HEK293T (cell line): ENCODE measurements at regions not wholly inside any gene's neighbourhood (a gene's known extent, or its start where the extent isn't known, plus 50 kb on each side); places are given as distances from the start of the nearest gene placed in this dataset.
"Not testable (repeated sequence)": the region's sequence is repeated elsewhere in the genome, so short reads cannot be mapped to it uniquely, and the experiment has no call there.

Source experiments
- CTCF ChIA-PET: fragments of 350-600 bp; formaldehyde crosslinking; extraction: SDS; loops from one replicate; lab custom pipeline; 2021; ENCODE audit warnings: antibody characterized with exemption, inconsistent platforms; lab: Yijun Ruan, JAX
- POLR2A ChIA-PET: fragments of 350-600 bp; formaldehyde crosslinking; extraction: SDS; loops from one replicate; lab custom pipeline; 2020; ENCODE audit warnings: antibody characterized with exemption, inconsistent platforms; lab: Yijun Ruan, JAX
- DNase-seq: peaks from one replicate; pipeline ENCODE4 v3.0.0; 2012; ENCODE audit warnings: mixed read lengths; ENCODE audit errors: extremely low spot score
- FOXA1 ChIP-seq: fragments of 450-650 bp; IDR thresholded peaks from 2 replicates; pipeline ENCODE4 v1.6.1; 2016; ENCODE audit warnings: mild to moderate bottlenecking
- LEF1 ChIP-seq: fragments of 450-650 bp; IDR thresholded peaks from 2 replicates; pipeline ENCODE4 v1.6.1; 2017; ENCODE audit warnings: mild to moderate bottlenecking, borderline replicate concordance
- TARDBP ChIP-seq: fragments of 450-650 bp; IDR thresholded peaks from 2 replicates; pipeline ENCODE4 v1.6.1; 2016
- ZNF384 ChIP-seq: fragments of 450-650 bp; IDR thresholded peaks from 2 replicates; pipeline ENCODE4 v1.6.1; 2016

DNA sequence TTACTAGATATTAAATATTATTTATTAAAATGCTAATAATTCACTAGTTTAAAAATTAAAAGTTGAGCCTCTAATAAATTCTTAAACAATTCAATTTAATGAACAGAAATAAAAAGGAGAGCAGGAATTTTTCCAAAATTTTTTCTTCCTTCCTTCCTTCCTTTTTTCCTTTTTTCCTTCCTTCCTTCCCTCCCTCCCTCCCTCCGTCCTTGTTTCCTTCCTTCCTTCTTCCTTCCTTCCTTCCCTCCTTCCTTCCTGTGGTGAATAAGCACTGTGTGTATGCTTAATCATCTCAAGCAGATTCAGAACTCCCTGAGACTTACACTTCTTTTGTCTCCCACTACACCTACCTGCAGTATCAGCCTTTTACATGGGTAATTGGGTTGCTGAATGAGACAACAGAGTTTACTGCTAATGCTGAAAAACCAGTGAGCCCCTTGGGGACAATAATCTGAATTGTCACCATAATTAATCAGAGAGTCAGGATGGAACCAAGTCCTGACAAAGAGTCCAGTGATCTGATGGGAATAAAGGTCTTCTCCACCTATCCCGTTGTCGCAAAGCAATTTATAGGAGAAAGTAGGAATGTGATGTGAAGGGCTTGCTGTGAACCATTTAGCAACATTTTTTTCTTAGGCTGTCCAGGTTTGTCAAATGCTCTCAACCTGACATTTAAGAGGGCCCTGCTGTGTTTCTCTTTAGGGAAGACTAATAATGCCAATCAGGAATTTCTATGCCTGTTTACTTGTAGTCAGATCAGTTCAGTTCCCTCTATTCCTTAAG lies 58.1 kb upstream of the CEP295 start:
- TF ChIP-seq FOXA1 (no peak), TARDBP (no peak), LEF1 (no peak), ZNF384 (no peak)
- DNase-seq = no peak
- ChIA-PET CTCF (no interaction called here), POLR2A (no interaction called here)

DNA sequence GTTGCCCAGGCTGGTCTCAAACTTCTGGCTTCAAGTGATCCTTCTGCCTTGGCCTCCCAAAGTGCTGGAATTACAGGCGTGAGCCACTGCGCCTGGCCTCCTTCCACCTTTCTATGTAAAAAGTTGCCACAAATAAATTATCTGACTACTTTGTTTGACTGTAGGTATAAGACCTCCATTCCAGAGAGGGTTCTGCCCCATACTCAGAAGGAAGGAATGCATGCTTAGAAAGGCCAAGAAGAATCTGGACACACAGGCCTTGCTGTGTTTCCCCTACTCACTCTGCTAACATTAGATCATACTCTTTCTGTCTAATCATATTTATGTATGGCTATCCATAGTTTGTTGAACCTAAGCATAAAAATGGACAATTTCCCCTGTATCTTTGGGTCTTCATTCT lies 53.0 kb upstream of the SMCO4 start:
- POLR2A ChIA-PET, CTCF ChIA-PET, DNase-seq: not testable (repeated sequence)
